ENCODE measurements at regions not wholly inside any gene's neighbourhood (a gene's known extent, or its start where the extent isn't known, plus 50 kb on each side); places are given as distances from the start of the nearest gene placed in this dataset.

GRCh38 chr2:207279520-207279919 lies 113.8 kb upstream of the KLF7 start:
- DNase-seq: no peak
- no peaks in the 10 kb centered on the region for H3K4me1 Mint-ChIP-seq (ENCODE audit: low read depth, unreplicated experiment)
- no peak for TF ChIP-seq CTCF (IDR thresholded peaks at IDR 0.05; ENCODE audit: unreplicated experiment)
- H3K27me3 Mint-ChIP-seq (ENCODE audit: unreplicated experiment): no peaks in the 10 kb centered on the region
- CTCF ChIA-PET: no interaction called here
- H3K4me3 Mint-ChIP-seq (ENCODE audit: low read depth, unreplicated experiment): no peak overlapping the region
- no peak overlapping the region for H3K27ac Mint-ChIP-seq (ENCODE audit: unreplicated experiment)
- no peaks in the 10 kb centered on the region for H3K9me3 Mint-ChIP-seq (ENCODE audit: low read depth, unreplicated experiment)
- intact Hi-C loops (cut with micrococcal nuclease; ENCODE audit: unreplicated experiment): no loop called here
- H3K36me3 Mint-ChIP-seq (ENCODE audit: insufficient read depth, unreplicated experiment): no peaks in the 10 kb centered on the region
- BruUV-seq (replicated peaks): no TSS peak

GRCh38 chr2:207281436-207281835 lies 115.7 kb upstream of the KLF7 start:
- H3K4me1 Mint-ChIP-seq (ENCODE audit: low read depth, unreplicated experiment): no peaks in the 10 kb centered on the region
- CTCF ChIA-PET: no interaction called here
- H3K36me3 Mint-ChIP-seq (ENCODE audit: insufficient read depth, unreplicated experiment): no peaks in the 10 kb centered on the region
- H3K4me3 Mint-ChIP-seq (ENCODE audit: low read depth, unreplicated experiment): no peak overlapping the region
- DNase-seq: no peak
- no peaks in the 10 kb centered on the region for H3K27me3 Mint-ChIP-seq (ENCODE audit: unreplicated experiment)
- H3K27ac Mint-ChIP-seq (ENCODE audit: unreplicated experiment): no peak overlapping the region
- intact Hi-C loops (cut with micrococcal nuclease; ENCODE audit: unreplicated experiment): no loop called here
- no peak for TF ChIP-seq CTCF (IDR thresholded peaks at IDR 0.05; ENCODE audit: unreplicated experiment)
- no TSS peak for BruUV-seq (replicated peaks)
- no peaks in the 10 kb centered on the region for H3K9me3 Mint-ChIP-seq (ENCODE audit: low read depth, unreplicated experiment)

- no peaks in the 10 kb centered on the region for H3K9me3 Mint-ChIP-seq (ENCODE audit: low read depth, unreplicated experiment)
- no peaks in the 10 kb centered on the region for H3K27me3 Mint-ChIP-seq (ENCODE audit: unreplicated experiment)
- no peak overlapping the region for H3K4me3 Mint-ChIP-seq (ENCODE audit: low read depth, unreplicated experiment)
- no peak for DNase-seq
- CTCF ChIA-PET: no interaction called here
- H3K36me3 Mint-ChIP-seq (ENCODE audit: insufficient read depth, unreplicated experiment): no peaks in the 10 kb centered on the region
- BruUV-seq (replicated peaks): no TSS peak
- H3K27ac Mint-ChIP-seq (ENCODE audit: unreplicated experiment): no peak overlapping the region
- no peaks in the 10 kb centered on the region for H3K4me1 Mint-ChIP-seq (ENCODE audit: low read depth, unreplicated experiment)
- intact Hi-C loops (cut with micrococcal nuclease; ENCODE audit: unreplicated experiment): no loop called here
- TF ChIP-seq CTCF (IDR thresholded peaks at IDR 0.05; ENCODE audit: unreplicated experiment): no peak
Observed at GRCh38 chr2:207282916-207283315, 117.2 kb upstream of the KLF7 start.

GRCh38 chr2:207283356-207283755 lies 117.6 kb upstream of the KLF7 start:
- H3K4me3 Mint-ChIP-seq (ENCODE audit: low read depth, unreplicated experiment): no peak overlapping the region
- no peaks in the 10 kb centered on the region for H3K9me3 Mint-ChIP-seq (ENCODE audit: low read depth, unreplicated experiment)
- no peak for TF ChIP-seq CTCF (IDR thresholded peaks at IDR 0.05; ENCODE audit: unreplicated experiment)
- intact Hi-C loops (cut with micrococcal nuclease; ENCODE audit: unreplicated experiment): no loop called here
- H3K4me1 Mint-ChIP-seq (ENCODE audit: low read depth, unreplicated experiment): no peaks in the 10 kb centered on the region
- DNase-seq: no peak
- BruUV-seq (replicated peaks): no TSS peak
- no peak overlapping the region for H3K27ac Mint-ChIP-seq (ENCODE audit: unreplicated experiment)
- no peaks in the 10 kb centered on the region for H3K36me3 Mint-ChIP-seq (ENCODE audit: insufficient read depth, unreplicated experiment)
- CTCF ChIA-PET: no interaction called here
- no peaks in the 10 kb centered on the region for H3K27me3 Mint-ChIP-seq (ENCODE audit: unreplicated experiment)
